HCT116 (cell line): ENCODE measurements at regions not wholly inside any gene's neighbourhood (a gene's known extent, or its start where the extent isn't known, plus 50 kb on each side); places are given as distances from the start of the nearest gene placed in this dataset.

ENCODE experiments used
- ATAC-seq: fragments of 200-7000 bp; cut with Tn5 transposase; 2 replicates; pipeline ENCODE4 v1.9.1; 2020; ENCODE audit warnings: mild to moderate bottlenecking, moderate library complexity
- BruUV-seq: library from RNA; stranded (reverse); fragments of 400-500 nt; replicated peaks from 2 replicates; lab custom pipeline; 2021; lab: Mats Ljungman, UMichigan
- CTCF ChIA-PET: fragments of 300-600 bp; sonication (Branson Sonifier 250); formaldehyde crosslinking; loops from one replicate; lab custom pipeline; 2021; ENCODE audit warnings: antibody characterized with exemption; lab: Charles Lee
- POLR2A ChIA-PET: fragments of 300-600, 350-600 bp; sonication (Branson Sonifier 250); formaldehyde crosslinking; loops from one replicate; lab custom pipeline; 2021; ENCODE audit warnings: antibody characterized with exemption; lab: Charles Lee
- RAD21 ChIA-PET, 2 experiments: fragments of 300-600 bp; sonication (Branson Sonifier 250); formaldehyde crosslinking; loops; one replicate each; lab custom pipeline; 2023; ENCODE audit warnings: low total read pairs in 2 of 2; ENCODE audit not compliant: uncharacterized antibody in 2 of 2, unreplicated experiment in 2 of 2, low non-redundant PET in 1 of 2; lab: Charles Lee
- DNase-seq: peaks from one replicate; pipeline ENCODE4 v3.0.0-alpha.2; 2010; ENCODE audit warnings: low read depth, low spot score
- H2AFZ ChIP-seq: fragments of 200-600 bp; shearing (Covaris generic), sonication (generic); 2 replicates; pipeline ENCODE4 v1.6.1; 2017; ENCODE audit warnings: low read depth, mixed run types, mixed read lengths, antibody characterized with exemption, low read length; ENCODE audit not compliant: poor library complexity, severe bottlenecking
- H3K27ac ChIP-seq: 2 replicates; pipeline ENCODE4 v1.5.1; 2012; ENCODE audit warnings: low read depth, low read length
- H3K27me3 ChIP-seq: fragments of 200-600 bp; sonication (generic); 2 replicates; pipeline ENCODE4 v1.6.1; 2016; ENCODE audit warnings: mixed run types, low read length, mixed read lengths; ENCODE audit not compliant: insufficient read depth
- H3K36me3 ChIP-seq, 2 experiments: fragments of 200-500 bp in 1 of 2; fragments of 200-600 bp in 1 of 2; sonication (Bioruptor generic) in 1 of 2; sonication (generic) in 1 of 2; 2 replicates each; pipeline versions ENCODE4 v1.5.1 to v1.6.1; 2014 to 2016; ENCODE audit warnings: low read length in 2 of 2, inconsistent platforms in 1 of 2, mixed read lengths in 1 of 2, mixed run types in 1 of 2; ENCODE audit not compliant: insufficient read depth in 2 of 2, control insufficient read depth in 1 of 2
- H3K4me1 ChIP-seq, 2 experiments: fragments of 200-600 bp in 1 of 2; sonication (generic) in 1 of 2; 2 replicates each; pipeline versions ENCODE4 v1.5.1 to v1.6.1; 2012 to 2017; ENCODE audit warnings: low read length in 2 of 2, inconsistent platforms in 1 of 2, mild to moderate bottlenecking in 1 of 2, mixed read lengths in 1 of 2, mixed run types in 1 of 2, moderate library complexity in 1 of 2; ENCODE audit not compliant: insufficient read depth in 2 of 2, control insufficient read depth in 1 of 2
- H3K4me2 ChIP-seq: fragments of 200-600 bp; sonication (generic); 2 replicates; pipeline ENCODE4 v1.6.1; 2017; ENCODE audit warnings: mixed run types, low read length, mixed read lengths
- H3K4me3 ChIP-seq, 2 experiments: fragments of 200-600 bp in 1 of 2; sonication (generic) in 1 of 2; replicated peaks in 1 of 2; 2 replicates each; pipeline ENCODE4 v1.5.1; 2011 to 2016; ENCODE audit warnings: low read length in 2 of 2, control low read depth in 1 of 2, low read depth in 1 of 2, mild to moderate bottlenecking in 1 of 2, mixed read lengths in 1 of 2, mixed run types in 1 of 2
- H3K79me2 ChIP-seq: fragments of 200-600 bp; sonication (generic); 2 replicates; pipeline ENCODE4 v1.6.1; 2017; ENCODE audit warnings: mild to moderate bottlenecking, mixed run types, low read length, moderate library complexity, mixed read lengths; ENCODE audit not compliant: insufficient read depth
- H3K9ac ChIP-seq: fragments of 200-600 bp; sonication (generic); 2 replicates; pipeline ENCODE4 v1.6.1; 2016; ENCODE audit warnings: low read length, mixed read lengths
- H3K9me2 ChIP-seq: fragments of 200-600 bp; sonication (generic), shearing (Covaris generic); 2 replicates; pipeline ENCODE4 v1.6.1; 2017; ENCODE audit warnings: mixed run types, mild to moderate bottlenecking, moderate library complexity; ENCODE audit not compliant: insufficient read depth
- H3K9me3 ChIP-seq, 2 experiments: fragments of 200-500 bp in 1 of 2; fragments of 200-600 bp in 1 of 2; sonication (Bioruptor generic) in 1 of 2; sonication (generic) in 1 of 2; 2 replicates each; pipeline ENCODE4 v1.6.1; 2014 to 2017; ENCODE audit warnings: low read length in 2 of 2, mixed read lengths in 2 of 2, inconsistent platforms in 1 of 2, low read depth in 1 of 2, mild to moderate bottlenecking in 1 of 2, mixed run types in 1 of 2, moderate library complexity in 1 of 2; ENCODE audit not compliant: control insufficient read depth in 1 of 2, insufficient read depth in 1 of 2
- H4K20me1 ChIP-seq: fragments of 200-600 bp; sonication (generic), shearing (Covaris generic); 2 replicates; pipeline ENCODE4 v1.6.1; 2017; ENCODE audit warnings: mixed run types, mild to moderate bottlenecking, moderate library complexity; ENCODE audit not compliant: insufficient read depth
- ATF3 ChIP-seq: IDR thresholded peaks from 2 replicates; pipeline ENCODE4 v1.6.1; 2012
- EGR1 ChIP-seq: IDR thresholded peaks from 2 replicates; pipeline ENCODE4 v1.6.1; 2012; ENCODE audit warnings: low read depth
- EZH2 ChIP-seq: fragments of 200-600 bp; sonication (generic); IDR thresholded peaks from 2 replicates; pipeline ENCODE4 v1.6.1; 2017; ENCODE audit warnings: antibody characterized with exemption, mixed run types
- EZH2phosphoT487 ChIP-seq: fragments of 200-600 bp; IDR thresholded peaks from 2 replicates; pipeline ENCODE4 v1.6.1; 2018; ENCODE audit warnings: antibody characterized with exemption, borderline replicate concordance
- JUND ChIP-seq: IDR thresholded peaks from 2 replicates; pipeline ENCODE4 v1.6.1; 2012
- POLR2AphosphoS5 ChIP-seq: IDR thresholded peaks from 2 replicates; pipeline ENCODE4 v1.6.1; 2011; ENCODE audit warnings: mild to moderate bottlenecking, low read depth, low read length, moderate library complexity
- REST ChIP-seq: IDR thresholded peaks from 2 replicates; pipeline ENCODE4 v1.6.1; 2012; ENCODE audit warnings: low read depth
- intact Hi-C: fragments of 100-400 bp; cut with micrococcal nuclease; formaldehyde crosslinking; loops from 2 replicates; pipeline ENCODE4 v1.10.0; 2022
- TF ChIP-seq, protein P1 (sequence below): IDR thresholded peaks from 2 replicates; pipeline ENCODE4 v1.6.1; 2012
- TF ChIP-seq, protein P2 (sequence below): IDR thresholded peaks from 2 replicates; pipeline ENCODE4 v1.6.1; 2011; ENCODE audit warnings: mild to moderate bottlenecking, low read length, moderate library complexity; ENCODE audit not compliant: insufficient replicate concordance; ENCODE audit errors: extremely low read depth

GRCh38 chr5:144093868-144094267, 76.6 kb downstream of the YIPF5 start:
- Histone ChIP-seq H3K79me2 (no peaks in the 10 kb centered on the region), H3K4me2 (no peak overlapping the region), H4K20me1 (no peaks in the 10 kb centered on the region), H3K4me3 (no peak overlapping the region), H2AFZ (no peak overlapping the region), H3K27ac (no peak overlapping the region), H3K36me3 (no peaks in the 10 kb centered on the region), H3K27me3 (peaks cover 13% of the 10 kb centered on the region; the same call in 1 of the 2 replicates), H3K9me3 (no peaks in the 10 kb centered on the region), H3K9me2 (no peaks in the 10 kb centered on the region), H3K4me1 (no peaks in the 10 kb centered on the region), H3K9ac (no peak overlapping the region)
- RAD21 ChIA-PET, result interaction anchor here in 1 of 2 experiments (0.6 kb wide), 1 partner anchor 205 kb away, joined by 3 read pairs; no protein-coding TSS in a partner anchor
- POLR2A ChIA-PET, result no interaction called here
- intact Hi-C loops, result loop anchor here (2.0 kb wide), 1 partner anchor 75 kb away; no protein-coding TSS in a partner anchor
- no peak for DNase-seq
- CTCF ChIA-PET, result no interaction called here
- no peak for ATAC-seq
- no TSS peak for BruUV-seq
- TF ChIP-seq EGR1 (no peak), JUND (no peak), POLR2AphosphoS5 (no peak), REST (no peak), EZH2phosphoT487 (no peak), ATF3 (no peak), EZH2 (no peak)
- TF ChIP-seq, protein P1, sequence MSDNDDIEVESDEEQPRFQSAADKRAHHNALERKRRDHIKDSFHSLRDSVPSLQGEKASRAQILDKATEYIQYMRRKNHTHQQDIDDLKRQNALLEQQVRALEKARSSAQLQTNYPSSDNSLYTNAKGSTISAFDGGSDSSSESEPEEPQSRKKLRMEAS, result no peak
- TF ChIP-seq, protein P2, sequence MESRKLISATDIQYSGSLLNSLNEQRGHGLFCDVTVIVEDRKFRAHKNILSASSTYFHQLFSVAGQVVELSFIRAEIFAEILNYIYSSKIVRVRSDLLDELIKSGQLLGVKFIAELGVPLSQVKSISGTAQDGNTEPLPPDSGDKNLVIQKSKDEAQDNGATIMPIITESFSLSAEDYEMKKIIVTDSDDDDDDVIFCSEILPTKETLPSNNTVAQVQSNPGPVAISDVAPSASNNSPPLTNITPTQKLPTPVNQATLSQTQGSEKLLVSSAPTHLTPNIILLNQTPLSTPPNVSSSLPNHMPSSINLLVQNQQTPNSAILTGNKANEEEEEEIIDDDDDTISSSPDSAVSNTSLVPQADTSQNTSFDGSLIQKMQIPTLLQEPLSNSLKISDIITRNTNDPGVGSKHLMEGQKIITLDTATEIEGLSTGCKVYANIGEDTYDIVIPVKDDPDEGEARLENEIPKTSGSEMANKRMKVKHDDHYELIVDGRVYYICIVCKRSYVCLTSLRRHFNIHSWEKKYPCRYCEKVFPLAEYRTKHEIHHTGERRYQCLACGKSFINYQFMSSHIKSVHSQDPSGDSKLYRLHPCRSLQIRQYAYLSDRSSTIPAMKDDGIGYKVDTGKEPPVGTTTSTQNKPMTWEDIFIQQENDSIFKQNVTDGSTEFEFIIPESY, result no peak
